LNCaP clone FGC (cell line): ENCODE measurements at regions not wholly inside any gene's neighbourhood (a gene's known extent, or its start where the extent isn't known, plus 50 kb on each side); places are given as distances from the start of the nearest gene placed in this dataset.

Source experiments
- DNase-seq: peaks from one replicate; pipeline ENCODE4 v3.0.0-alpha.2; 2011; ENCODE audit warnings: low read depth
- H3K4me3 ChIP-seq: 2 replicates; pipeline ENCODE4 v1.5.1; 2011; ENCODE audit warnings: mild to moderate bottlenecking, low read depth, low read length, control low read depth
- CTCF ChIP-seq: IDR thresholded peaks from 2 replicates; pipeline ENCODE4 v1.5.1; 2012; ENCODE audit warnings: mild to moderate bottlenecking; ENCODE audit not compliant: control insufficient read depth, insufficient read depth; ENCODE audit errors: extremely low read depth

GRCh38 chr3:117553461-117553860 lies 843.9 kb downstream of the TUSC7 start:
- TF ChIP-seq CTCF: no peak
- DNase-seq: no peak
- no peak overlapping the region for H3K4me3 ChIP-seq

- H3K4me3 ChIP-seq: no peak overlapping the region
- TF ChIP-seq CTCF: no peak
- no peak for DNase-seq
Observed at GRCh38 chr3:117556646-117557407, 847.2 kb downstream of the TUSC7 start.

GRCh38 chr3:117557464-117558090 lies 848.0 kb downstream of the TUSC7 start:
- no peak for DNase-seq
- H3K4me3 ChIP-seq: no peak overlapping the region

DNA sequence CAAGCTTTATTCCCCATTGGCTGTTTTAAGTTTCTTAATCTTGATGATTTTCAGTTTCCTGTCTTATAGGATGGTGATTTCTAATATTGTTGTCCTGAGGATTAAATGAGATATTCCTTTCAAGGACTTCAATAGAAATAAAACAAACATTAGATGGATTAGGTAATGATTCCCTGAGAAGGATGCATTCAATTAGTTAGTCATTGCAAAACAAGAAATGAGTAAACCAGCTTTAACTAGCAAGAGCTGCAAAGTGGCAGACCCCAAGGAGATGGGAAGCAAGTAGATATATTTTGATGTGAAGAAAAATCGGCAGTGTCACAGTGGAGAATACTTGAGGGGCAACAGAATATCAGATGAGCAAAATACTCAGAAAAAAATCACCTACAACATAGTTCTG lies 849.1 kb downstream of the TUSC7 start:
- no peak overlapping the region for H3K4me3 ChIP-seq
- TF ChIP-seq CTCF: no peak
- no peak for DNase-seq

More at GRCh38 chr3:117557464-117558090, 848.0 kb downstream of the TUSC7 start:
- TF ChIP-seq CTCF: no peak

DNA sequence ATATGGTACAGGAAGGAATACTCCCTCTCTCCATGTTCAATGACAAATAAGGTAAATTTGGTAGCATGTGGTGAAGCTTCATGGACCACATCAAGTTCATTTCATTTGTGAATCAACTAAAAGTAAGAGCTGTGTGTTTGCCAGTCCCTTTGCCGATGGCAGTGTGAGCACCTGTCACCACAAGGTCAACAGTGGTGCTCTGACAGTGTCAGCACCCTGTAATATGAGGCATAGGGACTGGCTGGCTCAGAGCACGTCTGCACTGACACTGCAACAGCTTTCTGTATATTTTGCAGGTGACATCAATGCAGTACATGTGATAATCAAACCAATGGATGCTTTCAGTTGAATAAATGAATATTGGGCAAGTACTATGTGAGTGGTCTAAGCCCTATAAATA lies 852.4 kb downstream of the TUSC7 start:
- H3K4me3 ChIP-seq: no peak overlapping the region
- no peak for DNase-seq
- TF ChIP-seq CTCF: no peak

DNA sequence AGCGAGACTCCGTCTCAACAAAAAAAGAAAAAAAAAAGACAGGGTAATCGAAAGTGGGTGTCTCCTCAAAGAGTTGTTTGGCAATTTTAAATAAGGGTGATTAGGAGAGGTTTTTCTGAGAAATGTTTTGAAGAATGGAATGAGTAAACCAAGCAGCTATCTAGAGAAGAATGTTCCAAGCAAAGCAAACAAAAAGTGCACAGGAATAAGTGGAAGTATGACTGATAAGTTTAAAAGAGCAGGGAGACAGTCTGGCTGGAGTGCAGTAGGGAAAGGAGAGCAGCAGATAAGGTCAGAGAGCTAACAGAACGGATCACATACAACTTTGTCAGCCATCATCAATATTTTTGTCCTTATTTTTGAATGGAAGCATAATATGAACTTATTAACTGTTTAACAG lies 853.5 kb downstream of the TUSC7 start:
- DNase-seq: no peak
- no peak for TF ChIP-seq CTCF
- H3K4me3 ChIP-seq: no peak overlapping the region
